GM23338 (cell line): ENCODE measurements at regions not wholly inside any gene's neighbourhood (a gene's known extent, or its start where the extent isn't known, plus 50 kb on each side); places are given as distances from the start of the nearest gene placed in this dataset.

ENCODE experiments used
- ATAC-seq: fragments of 200-7000 bp; cut with Tn5 transposase; 3 replicates; pipeline ENCODE4 v1.9.1; 2020
- DNase-seq: peaks from one replicate; pipeline ENCODE4 v3.0.0-alpha.2; 2015; ENCODE audit warnings: low spot score
- H2AFZ ChIP-seq: fragments of 200-600 bp; sonication (generic); 2 replicates; pipeline ENCODE4 v1.8.0; 2016; ENCODE audit warnings: antibody characterized with exemption, mild to moderate bottlenecking, moderate library complexity
- H3F3A ChIP-seq: fragments of 200-600 bp; sonication (generic); replicated peaks from 2 replicates; pipeline ENCODE4 v1.8.0; 2017; ENCODE audit warnings: antibody characterized with exemption, mixed run types, low read depth
- H3K27ac ChIP-seq: fragments of 200-600 bp; sonication (generic); 2 replicates; pipeline ENCODE4 v1.6.1; 2016; ENCODE audit warnings: low read depth
- H3K27me3 ChIP-seq: fragments of 200-600 bp; sonication (generic); 2 replicates; pipeline ENCODE4 v1.8.0; 2016; ENCODE audit warnings: mild to moderate bottlenecking, mixed run types, moderate library complexity; ENCODE audit not compliant: insufficient read depth
- H3K36me3 ChIP-seq: fragments of 200-600 bp; sonication (generic); 2 replicates; pipeline ENCODE4 v1.8.0; 2016; ENCODE audit warnings: mild to moderate bottlenecking; ENCODE audit not compliant: insufficient read depth
- H3K4me1 ChIP-seq: fragments of 200-600 bp; sonication (generic); 2 replicates; pipeline ENCODE4 v1.8.0; 2016; ENCODE audit warnings: mild to moderate bottlenecking, moderate library complexity; ENCODE audit not compliant: insufficient read depth
- H3K4me2 ChIP-seq: fragments of 200-600 bp; sonication (generic); 2 replicates; pipeline ENCODE4 v1.7.1; 2017; ENCODE audit warnings: mixed run types
- H3K4me3 ChIP-seq: fragments of 200-600 bp; sonication (generic); 2 replicates; pipeline ENCODE4 v1.6.1; 2016; ENCODE audit warnings: mixed run types
- H3K79me2 ChIP-seq: fragments of 200-600 bp; sonication (generic); replicated peaks from 2 replicates; pipeline ENCODE4 v1.8.0; 2017; ENCODE audit warnings: mild to moderate bottlenecking; ENCODE audit not compliant: insufficient read depth
- H3K9me2 ChIP-seq: fragments of 200-600 bp; sonication (generic); 2 replicates; pipeline ENCODE4 v1.8.0; 2017; ENCODE audit not compliant: insufficient read depth
- H4K20me1 ChIP-seq: fragments of 200-600 bp; sonication (generic); replicated peaks from 2 replicates; pipeline ENCODE4 v1.8.0; 2017; ENCODE audit warnings: mild to moderate bottlenecking; ENCODE audit not compliant: insufficient read depth
- H3K27ac Mint-ChIP-seq: 2 replicates; pipeline ENCODE4 v1.8.0; 2020; ENCODE audit warnings: inconsistent platforms, mild to moderate bottlenecking, moderate library complexity, mixed read lengths
- H3K27me3 Mint-ChIP-seq: 3 replicates; pipeline ENCODE4 v1.8.0; 2022; ENCODE audit warnings: low read depth, mild to moderate bottlenecking, moderate library complexity, mixed read lengths, inconsistent platforms; ENCODE audit not compliant: insufficient read depth, poor library complexity
- H3K36me3 Mint-ChIP-seq: 3 replicates; pipeline ENCODE4 v1.8.0; 2021; ENCODE audit warnings: low read depth, mild to moderate bottlenecking, inconsistent platforms, moderate library complexity, mixed read lengths
- H3K4me1 Mint-ChIP-seq: 3 replicates; pipeline ENCODE4 v1.8.0; 2020; ENCODE audit warnings: mild to moderate bottlenecking, inconsistent platforms, mixed read lengths
- H3K4me3 Mint-ChIP-seq: 3 replicates; pipeline ENCODE4 v1.8.0; 2021; ENCODE audit warnings: moderate library complexity, mild to moderate bottlenecking, inconsistent platforms, mixed read lengths
- H3K9me3 Mint-ChIP-seq: 3 replicates; pipeline ENCODE4 v1.8.0; 2020; ENCODE audit warnings: moderate library complexity, mild to moderate bottlenecking, inconsistent platforms, mixed read lengths
- CREB1 ChIP-seq: fragments of 250-450 bp; sonication (Bioruptor Pico); IDR thresholded peaks from 2 replicates; pipeline ENCODE4 v1.5.0; 2020; ENCODE audit warnings: low read depth, mild to moderate bottlenecking, moderate library complexity
- EZH2 ChIP-seq: fragments of 200-600 bp; sonication (generic); IDR thresholded peaks from one replicate; pipeline ENCODE4 v1.8.0; 2017; ENCODE audit warnings: antibody characterized with exemption, mild to moderate bottlenecking, low read depth; ENCODE audit not compliant: unreplicated experiment
- EZH2phosphoT487 ChIP-seq: fragments of 200-600 bp; sonication (generic); IDR thresholded peaks from one replicate; pipeline ENCODE4 v1.8.1; 2018; ENCODE audit warnings: antibody characterized with exemption; ENCODE audit not compliant: unreplicated experiment
- JUNB ChIP-seq: IDR thresholded peaks from one replicate; pipeline ENCODE4 v1.6.1; 2016; ENCODE audit warnings: antibody characterized with exemption; ENCODE audit not compliant: unreplicated experiment
- POLR2AphosphoS5 ChIP-seq: IDR thresholded peaks from 2 replicates; pipeline ENCODE4 v1.6.1; 2016; ENCODE audit warnings: antibody characterized with exemption, low read depth
- ZNF114 ChIP-seq: fragments of 250-450 bp; sonication (Bioruptor Pico); IDR thresholded peaks from 2 replicates; pipeline ENCODE4 v1.5.0; 2020; ENCODE audit warnings: mild to moderate bottlenecking, moderate library complexity
- ZNF331 ChIP-seq: fragments of 250-450 bp; sonication (Bioruptor Pico); IDR thresholded peaks from 2 replicates; pipeline ENCODE4 v1.5.0; 2020; ENCODE audit warnings: low read depth, mild to moderate bottlenecking, moderate library complexity
- TF ChIP-seq, protein P1 (sequence below), 2 experiments: fragments of 200-600 bp in 1 of 2; sonication (generic) in 1 of 2; conservative IDR thresholded peaks; 2 replicates each; pipeline versions ENCODE4 v1.5.1 to v1.6.1; 2016 to 2017; ENCODE audit warnings: antibody characterized with exemption in 2 of 2, low read depth in 2 of 2, mild to moderate bottlenecking in 2 of 2, moderate library complexity in 1 of 2
- TF ChIP-seq, protein P2 (sequence below): IDR thresholded peaks from one replicate; pipeline ENCODE4 v1.6.1; 2018; ENCODE audit warnings: antibody characterized with exemption; ENCODE audit not compliant: unreplicated experiment
- TF ChIP-seq, protein P3 (sequence below): fragments of 250-450 bp; sonication (Bioruptor Pico); IDR thresholded peaks from 2 replicates; pipeline ENCODE4 v1.5.0; 2020; ENCODE audit warnings: mild to moderate bottlenecking, moderate library complexity

DNA sequence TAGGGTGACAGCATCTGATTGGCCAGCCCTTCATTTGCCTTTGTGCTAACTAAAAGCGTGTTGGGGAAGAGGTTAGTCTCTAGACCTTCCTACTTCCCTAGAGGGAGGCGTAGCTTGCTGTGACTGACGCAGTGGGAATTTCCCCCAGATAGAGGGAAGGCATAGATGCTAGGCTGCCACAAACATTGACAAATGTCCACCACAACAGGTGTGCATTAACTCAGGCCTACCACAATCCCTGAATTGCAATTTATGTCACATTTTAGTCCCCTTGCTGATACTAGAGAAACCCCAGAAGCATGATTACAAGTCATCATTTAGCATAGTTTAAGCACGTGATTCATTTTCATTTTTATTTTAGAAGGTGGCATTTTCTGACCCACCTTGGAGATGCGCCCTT lies 76.3 kb upstream of the WSB1 start:
- Mint-ChIP-seq H3K9me3 (peaks cover 81% of the 10 kb centered on the region), H3K4me1 (no peaks in the 10 kb centered on the region), H3K4me3 (no peak overlapping the region), H3K36me3 (peaks cover 16% of the 10 kb centered on the region), H3K27me3 (peaks cover 6% of the 10 kb centered on the region), H3K27ac (no peak overlapping the region)
- Histone ChIP-seq H3K27ac (no peak overlapping the region), H3K4me1 (no peaks in the 10 kb centered on the region), H3K9me2 (no peaks in the 10 kb centered on the region), H3K4me2 (no peak overlapping the region), H4K20me1 (no peaks in the 10 kb centered on the region), H3F3A (no peaks in the 10 kb centered on the region), H2AFZ (no peak overlapping the region), H3K4me3 (no peak overlapping the region), H3K27me3 (no peaks in the 10 kb centered on the region), H3K79me2 (no peaks in the 10 kb centered on the region), H3K36me3 (0 out of 2 replicates have a peak, but pooled peaks cover 3% of the 10 kb centered on the region)
- TF ChIP-seq EZH2phosphoT487: no peak
- TF ChIP-seq, protein P1, sequence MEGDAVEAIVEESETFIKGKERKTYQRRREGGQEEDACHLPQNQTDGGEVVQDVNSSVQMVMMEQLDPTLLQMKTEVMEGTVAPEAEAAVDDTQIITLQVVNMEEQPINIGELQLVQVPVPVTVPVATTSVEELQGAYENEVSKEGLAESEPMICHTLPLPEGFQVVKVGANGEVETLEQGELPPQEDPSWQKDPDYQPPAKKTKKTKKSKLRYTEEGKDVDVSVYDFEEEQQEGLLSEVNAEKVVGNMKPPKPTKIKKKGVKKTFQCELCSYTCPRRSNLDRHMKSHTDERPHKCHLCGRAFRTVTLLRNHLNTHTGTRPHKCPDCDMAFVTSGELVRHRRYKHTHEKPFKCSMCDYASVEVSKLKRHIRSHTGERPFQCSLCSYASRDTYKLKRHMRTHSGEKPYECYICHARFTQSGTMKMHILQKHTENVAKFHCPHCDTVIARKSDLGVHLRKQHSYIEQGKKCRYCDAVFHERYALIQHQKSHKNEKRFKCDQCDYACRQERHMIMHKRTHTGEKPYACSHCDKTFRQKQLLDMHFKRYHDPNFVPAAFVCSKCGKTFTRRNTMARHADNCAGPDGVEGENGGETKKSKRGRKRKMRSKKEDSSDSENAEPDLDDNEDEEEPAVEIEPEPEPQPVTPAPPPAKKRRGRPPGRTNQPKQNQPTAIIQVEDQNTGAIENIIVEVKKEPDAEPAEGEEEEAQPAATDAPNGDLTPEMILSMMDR (conservative IDR thresholded peaks at IDR 0.05; ENCODE audit: low read depth in 2 of 2): no peak
- TF ChIP-seq CREB1: no peak
- TF ChIP-seq POLR2AphosphoS5: no peak
- TF ChIP-seq, protein P2, sequence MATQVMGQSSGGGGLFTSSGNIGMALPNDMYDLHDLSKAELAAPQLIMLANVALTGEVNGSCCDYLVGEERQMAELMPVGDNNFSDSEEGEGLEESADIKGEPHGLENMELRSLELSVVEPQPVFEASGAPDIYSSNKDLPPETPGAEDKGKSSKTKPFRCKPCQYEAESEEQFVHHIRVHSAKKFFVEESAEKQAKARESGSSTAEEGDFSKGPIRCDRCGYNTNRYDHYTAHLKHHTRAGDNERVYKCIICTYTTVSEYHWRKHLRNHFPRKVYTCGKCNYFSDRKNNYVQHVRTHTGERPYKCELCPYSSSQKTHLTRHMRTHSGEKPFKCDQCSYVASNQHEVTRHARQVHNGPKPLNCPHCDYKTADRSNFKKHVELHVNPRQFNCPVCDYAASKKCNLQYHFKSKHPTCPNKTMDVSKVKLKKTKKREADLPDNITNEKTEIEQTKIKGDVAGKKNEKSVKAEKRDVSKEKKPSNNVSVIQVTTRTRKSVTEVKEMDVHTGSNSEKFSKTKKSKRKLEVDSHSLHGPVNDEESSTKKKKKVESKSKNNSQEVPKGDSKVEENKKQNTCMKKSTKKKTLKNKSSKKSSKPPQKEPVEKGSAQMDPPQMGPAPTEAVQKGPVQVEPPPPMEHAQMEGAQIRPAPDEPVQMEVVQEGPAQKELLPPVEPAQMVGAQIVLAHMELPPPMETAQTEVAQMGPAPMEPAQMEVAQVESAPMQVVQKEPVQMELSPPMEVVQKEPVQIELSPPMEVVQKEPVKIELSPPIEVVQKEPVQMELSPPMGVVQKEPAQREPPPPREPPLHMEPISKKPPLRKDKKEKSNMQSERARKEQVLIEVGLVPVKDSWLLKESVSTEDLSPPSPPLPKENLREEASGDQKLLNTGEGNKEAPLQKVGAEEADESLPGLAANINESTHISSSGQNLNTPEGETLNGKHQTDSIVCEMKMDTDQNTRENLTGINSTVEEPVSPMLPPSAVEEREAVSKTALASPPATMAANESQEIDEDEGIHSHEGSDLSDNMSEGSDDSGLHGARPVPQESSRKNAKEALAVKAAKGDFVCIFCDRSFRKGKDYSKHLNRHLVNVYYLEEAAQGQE: no peak
- TF ChIP-seq EZH2: no peak
- TF ChIP-seq ZNF114 (CRISPR knock-in tag): no peak
- TF ChIP-seq ZNF331 (CRISPR knock-in tag): no peak
- TF ChIP-seq JUNB: no peak
- TF ChIP-seq, protein P3, sequence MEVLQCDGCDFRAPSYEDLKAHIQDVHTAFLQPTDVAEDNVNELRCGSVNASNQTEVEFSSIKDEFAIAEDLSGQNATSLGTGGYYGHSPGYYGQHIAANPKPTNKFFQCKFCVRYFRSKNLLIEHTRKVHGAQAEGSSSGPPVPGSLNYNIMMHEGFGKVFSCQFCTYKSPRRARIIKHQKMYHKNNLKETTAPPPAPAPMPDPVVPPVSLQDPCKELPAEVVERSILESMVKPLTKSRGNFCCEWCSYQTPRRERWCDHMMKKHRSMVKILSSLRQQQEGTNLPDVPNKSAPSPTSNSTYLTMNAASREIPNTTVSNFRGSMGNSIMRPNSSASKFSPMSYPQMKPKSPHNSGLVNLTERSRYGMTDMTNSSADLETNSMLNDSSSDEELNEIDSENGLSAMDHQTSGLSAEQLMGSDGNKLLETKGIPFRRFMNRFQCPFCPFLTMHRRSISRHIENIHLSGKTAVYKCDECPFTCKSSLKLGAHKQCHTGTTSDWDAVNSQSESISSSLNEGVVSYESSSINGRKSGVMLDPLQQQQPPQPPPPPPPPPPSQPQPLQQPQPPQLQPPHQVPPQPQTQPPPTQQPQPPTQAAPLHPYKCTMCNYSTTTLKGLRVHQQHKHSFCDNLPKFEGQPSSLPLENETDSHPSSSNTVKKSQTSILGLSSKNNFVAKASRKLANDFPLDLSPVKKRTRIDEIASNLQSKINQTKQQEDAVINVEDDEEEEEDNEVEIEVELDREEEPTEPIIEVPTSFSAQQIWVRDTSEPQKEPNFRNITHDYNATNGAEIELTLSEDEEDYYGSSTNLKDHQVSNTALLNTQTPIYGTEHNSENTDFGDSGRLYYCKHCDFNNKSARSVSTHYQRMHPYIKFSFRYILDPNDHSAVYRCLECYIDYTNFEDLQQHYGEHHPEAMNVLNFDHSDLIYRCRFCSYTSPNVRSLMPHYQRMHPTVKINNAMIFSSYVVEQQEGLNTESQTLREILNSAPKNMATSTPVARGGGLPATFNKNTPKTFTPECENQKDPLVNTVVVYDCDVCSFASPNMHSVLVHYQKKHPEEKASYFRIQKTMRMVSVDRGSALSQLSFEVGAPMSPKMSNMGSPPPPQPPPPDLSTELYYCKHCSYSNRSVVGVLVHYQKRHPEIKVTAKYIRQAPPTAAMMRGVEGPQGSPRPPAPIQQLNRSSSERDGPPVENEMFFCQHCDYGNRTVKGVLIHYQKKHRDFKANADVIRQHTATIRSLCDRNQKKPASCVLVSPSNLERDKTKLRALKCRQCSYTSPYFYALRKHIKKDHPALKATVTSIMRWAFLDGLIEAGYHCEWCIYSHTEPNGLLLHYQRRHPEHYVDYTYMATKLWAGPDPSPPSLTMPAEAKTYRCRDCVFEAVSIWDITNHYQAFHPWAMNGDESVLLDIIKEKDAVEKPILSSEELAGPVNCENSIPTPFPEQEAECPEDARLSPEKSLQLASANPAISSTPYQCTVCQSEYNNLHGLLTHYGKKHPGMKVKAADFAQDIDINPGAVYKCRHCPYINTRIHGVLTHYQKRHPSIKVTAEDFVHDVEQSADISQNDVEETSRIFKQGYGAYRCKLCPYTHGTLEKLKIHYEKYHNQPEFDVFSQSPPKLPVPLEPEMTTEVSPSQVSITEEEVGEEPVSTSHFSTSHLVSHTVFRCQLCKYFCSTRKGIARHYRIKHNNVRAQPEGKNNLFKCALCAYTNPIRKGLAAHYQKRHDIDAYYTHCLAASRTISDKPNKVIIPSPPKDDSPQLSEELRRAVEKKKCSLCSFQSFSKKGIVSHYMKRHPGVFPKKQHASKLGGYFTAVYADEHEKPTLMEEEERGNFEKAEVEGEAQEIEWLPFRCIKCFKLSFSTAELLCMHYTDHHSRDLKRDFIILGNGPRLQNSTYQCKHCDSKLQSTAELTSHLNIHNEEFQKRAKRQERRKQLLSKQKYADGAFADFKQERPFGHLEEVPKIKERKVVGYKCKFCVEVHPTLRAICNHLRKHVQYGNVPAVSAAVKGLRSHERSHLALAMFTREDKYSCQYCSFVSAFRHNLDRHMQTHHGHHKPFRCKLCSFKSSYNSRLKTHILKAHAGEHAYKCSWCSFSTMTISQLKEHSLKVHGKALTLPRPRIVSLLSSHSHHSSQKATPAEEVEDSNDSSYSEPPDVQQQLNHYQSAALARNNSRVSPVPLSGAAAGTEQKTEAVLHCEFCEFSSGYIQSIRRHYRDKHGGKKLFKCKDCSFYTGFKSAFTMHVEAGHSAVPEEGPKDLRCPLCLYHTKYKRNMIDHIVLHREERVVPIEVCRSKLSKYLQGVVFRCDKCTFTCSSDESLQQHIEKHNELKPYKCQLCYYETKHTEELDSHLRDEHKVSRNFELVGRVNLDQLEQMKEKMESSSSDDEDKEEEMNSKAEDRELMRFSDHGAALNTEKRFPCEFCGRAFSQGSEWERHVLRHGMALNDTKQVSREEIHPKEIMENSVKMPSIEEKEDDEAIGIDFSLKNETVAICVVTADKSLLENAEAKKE (CRISPR knock-in tag): no peak
- DNase-seq (no peak), ATAC-seq (no peak)
